ENCODE measurements at regions not wholly inside any gene's neighbourhood (a gene's known extent, or its start where the extent isn't known, plus 50 kb on each side); places are given as distances from the start of the nearest gene placed in this dataset.
A peak's percentile ranks its signal among the peaks of the same experiment; 100 is the strongest.
"Not testable (repeated sequence)": the region's sequence is repeated elsewhere in the genome, so short reads cannot be mapped to it uniquely, and the experiment has no call there.

DNA sequence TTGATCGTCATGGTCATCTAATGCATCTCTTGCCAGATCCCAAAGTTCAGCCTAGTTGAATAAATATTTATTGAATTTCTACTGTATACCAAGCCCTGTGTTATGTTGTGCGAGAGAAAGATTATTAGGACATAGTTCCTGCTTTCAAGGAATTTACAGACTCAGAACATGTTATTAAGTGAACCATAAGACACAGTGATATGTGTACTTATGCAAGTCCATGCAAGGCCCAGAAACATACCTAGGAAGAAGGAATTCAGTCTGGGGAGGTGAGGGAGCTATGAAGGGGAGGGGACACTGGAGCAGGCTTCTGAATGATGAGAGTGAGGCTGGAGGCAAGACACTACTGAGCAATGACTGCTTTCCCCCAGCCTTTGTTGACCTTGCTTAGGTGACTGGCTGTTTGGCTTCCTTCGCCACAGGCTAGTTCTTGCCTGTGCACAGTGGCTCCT, 81.4 kb downstream of the ACAA2 start:
- no peak for DNase-seq

DNA sequence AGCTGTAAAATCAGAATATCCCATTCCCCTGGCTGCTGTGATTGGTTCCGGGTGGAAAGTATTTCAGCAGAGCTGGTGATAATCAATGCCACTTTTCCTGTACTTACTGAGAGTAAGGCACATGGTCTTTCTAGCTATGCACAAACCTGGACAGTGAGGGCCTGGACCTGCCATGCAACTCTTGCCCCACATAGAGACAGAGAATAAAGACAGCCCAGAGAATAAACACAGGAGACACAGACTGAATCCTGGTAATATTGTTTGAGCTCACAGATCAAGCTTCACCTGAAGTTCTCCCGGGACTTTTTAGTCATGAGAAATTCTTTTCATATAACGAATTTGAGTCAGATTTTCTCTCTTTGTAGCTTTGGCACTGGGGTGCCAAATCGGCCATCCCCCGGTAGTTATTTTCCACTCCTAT, 81.9 kb downstream of the ACAA2 start:
- DNase-seq: no peak

GRCh38 chr18:49730951-49731391, 82.4 kb downstream of the ACAA2 start:
- DNase-seq: no peak

DNA sequence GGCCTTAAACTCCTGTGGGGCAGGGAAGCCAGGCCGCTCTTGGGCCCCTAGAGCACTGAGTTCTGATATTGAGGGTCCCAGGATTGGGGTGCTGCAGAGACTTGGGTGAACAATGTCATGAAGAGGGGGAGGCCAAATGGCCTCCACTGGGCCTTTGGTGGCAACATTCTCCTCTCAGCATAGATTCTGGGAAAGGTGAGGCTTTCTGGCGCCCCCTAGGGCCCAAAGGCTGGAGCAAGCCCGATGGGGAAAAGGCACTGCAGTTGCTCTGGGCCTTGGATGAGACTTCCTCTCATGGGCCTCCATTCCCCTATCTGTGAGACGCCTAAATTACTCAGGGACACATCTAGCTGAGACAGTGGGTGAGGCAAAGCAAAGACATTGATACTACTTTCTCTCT, 84.8 kb downstream of the ACAA2 start:
- peak; percentile 19 for DNase-seq

DNA sequence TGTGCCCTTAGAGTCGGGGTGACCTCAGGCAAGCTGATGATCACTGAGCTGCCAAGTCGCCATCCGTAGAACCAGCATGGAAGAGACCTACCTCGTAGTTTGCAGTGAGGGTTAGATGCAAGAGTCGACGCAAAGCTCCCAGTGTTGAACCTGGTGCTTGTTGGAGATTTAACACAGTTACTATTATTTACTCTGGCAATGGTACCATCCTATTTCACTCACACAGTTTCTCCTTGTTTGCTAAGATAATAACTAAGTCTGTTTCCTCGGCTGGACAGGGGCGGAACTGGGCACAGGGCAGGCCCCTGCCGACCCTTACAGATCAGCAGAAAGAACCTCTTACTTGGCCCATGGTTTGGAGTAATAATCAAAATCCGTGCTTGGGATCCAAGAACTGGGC, 85.5 kb downstream of the ACAA2 start:
- no peak for DNase-seq

GRCh38 chr18:49726675-49726963, 86.7 kb downstream of the ACAA2 start:
- no peak for DNase-seq

DNA sequence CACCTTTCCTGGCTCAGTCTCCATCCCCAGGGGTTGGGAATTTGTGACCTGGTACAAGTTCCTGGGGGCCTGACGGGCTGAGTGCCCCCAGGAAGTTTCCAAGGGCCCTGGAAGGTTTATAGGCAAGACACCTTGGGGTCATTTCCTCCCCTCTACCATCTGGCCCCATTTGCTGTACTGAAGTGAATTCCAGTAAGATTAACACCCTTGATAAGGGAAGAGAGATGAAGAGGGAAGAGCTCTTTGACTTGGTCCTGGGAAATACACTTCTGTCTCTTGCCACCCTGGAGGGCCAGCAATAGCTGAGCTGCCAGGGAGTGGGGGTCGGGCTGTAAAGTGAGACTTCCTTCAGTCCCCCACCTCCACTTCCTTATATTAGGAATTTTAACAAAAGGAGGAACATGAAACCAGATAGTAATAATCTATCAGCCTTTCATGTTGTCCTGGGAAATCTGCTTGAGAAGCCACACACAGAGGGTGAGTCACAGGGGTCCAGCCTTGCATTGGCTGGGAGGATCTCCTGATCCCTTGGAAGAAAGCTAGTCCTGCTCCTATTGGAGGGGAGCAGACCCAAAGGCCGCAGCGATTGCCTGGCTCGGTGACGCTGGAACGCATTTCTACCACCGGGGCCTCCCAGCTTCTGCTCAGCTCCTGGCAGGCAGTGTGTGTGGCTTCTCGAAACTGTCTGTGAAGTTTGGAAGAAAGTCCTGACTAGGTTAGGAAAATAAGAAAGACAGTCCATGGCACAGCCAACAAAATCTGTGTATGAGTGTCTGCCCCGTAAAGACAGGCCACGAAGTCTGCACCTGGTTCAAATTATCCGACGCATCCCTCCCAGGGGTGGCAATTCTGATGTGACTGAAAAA, 87.3 kb downstream of the ACAA2 start:
- no peak for DNase-seq

GRCh38 chr18:49723648-49724180, 89.6 kb downstream of the ACAA2 start:
- DNase-seq: no peak

DNA sequence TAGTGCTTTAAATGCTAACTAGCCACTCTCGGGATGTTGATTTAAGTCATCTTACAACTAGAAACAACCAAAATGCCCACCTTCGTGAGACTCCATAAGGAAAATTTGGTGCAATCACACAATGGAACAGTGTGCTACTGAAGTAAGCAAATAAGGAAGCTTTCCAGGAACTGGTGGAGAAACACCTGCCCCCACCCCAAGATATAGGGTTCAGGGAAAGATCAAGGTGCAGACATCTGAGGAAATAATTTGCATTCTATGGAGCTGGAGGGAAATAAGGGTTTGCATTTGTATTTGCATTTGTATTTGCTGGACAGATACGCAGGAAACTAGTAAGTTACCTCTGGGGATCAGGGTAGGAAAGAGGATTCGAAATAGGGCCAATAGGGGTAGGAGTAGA, 90.9 kb downstream of the ACAA2 start:
- DNase-seq: no peak

- no peak for DNase-seq
These were observed 91.4 kb downstream of the ACAA2 start for GRCh38 chr18:49721981-49722380.

GRCh38 chr18:49720944-49721343, 92.4 kb downstream of the ACAA2 start:
- DNase-seq: not testable (repeated sequence)

DNA sequence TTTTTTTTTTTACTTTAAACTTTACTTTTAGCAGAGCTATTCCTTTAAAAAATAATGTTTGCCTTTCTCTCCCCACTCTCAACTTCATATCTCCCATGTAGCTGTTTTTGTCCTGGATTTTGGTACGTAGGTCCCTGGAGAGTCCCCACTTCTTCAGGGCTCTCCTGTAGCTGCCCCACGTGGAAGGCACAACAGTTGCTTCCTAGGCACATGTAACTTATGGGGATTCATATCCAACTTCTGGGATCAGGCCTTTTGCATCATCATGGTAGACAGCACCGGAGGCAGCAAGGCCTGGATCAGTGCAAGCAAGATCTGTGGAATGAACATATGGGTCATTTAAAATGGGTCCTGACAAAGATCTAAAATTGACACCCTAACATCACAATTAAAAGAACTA, 95.7 kb downstream of the ACAA2 start:
- no peak for DNase-seq

DNA sequence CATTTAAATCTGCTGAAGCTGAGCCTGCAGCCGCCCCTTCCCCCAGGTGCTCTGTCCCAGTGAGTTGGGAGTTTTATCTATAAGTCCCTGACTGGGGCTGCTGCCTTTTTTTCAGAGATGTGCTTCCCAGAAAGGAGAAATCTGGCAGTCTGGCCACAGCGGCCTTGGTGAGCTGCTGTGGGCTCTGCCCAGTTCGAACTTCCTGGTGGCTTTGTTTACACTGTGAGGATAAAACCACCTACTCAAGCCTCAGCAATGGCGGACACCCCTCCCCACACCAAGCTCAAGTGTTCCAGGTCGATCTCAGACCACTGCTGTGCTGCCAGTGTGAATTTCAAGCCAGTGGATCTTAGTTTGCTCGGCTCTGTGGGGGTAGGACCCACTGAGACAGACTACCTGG, 97.3 kb downstream of the ACAA2 start:
- DNase-seq: peak; percentile 9

DNA sequence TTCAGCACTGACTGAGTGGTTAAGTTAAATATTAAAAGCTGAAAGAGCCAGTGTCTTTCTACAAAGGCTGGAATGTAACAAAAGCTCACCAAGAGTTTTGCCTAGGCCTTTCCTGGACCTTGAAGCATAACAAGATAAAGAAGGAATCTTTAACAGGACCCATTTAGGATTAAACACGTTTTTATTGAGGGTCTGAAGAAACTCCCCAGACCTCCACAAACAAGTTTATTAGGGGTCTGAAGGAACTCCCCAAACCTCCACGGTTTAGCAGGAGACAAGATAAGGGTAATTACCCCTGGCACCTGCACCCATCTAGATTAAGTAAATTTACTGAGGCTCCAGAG, 104.0 kb downstream of the ACAA2 start:
- DNase-seq: no peak

DNA sequence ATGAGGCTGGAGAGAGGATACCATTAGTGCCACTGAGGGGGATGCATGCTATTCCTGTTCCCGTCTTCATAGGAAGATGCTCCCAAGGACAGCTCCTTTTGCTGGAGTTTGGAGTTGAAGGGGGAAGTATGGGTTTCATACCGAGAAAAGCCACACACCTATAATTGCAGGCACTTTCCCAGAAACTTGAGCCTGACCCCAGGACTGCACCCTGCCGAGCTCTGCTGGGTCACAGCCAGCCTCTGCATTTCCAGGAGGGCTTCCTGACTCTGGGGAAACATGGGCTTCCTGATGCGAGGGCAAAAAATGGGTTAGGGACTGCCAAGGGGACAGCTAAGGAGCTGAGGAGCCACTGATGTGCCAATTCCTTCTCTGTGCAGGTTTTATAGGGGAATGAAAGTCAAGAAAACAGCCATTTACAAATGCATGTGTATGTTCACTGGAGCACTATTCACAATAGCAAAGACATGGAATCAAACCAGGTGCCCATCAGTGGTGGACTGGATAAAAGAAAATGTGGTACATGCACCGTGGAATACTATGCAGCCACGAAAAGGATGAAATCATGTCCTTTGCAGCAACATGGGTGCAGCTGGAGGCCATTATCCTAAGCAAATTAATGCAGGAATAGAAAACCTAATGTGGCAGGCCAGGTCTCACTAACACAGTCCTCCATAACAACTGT, 104.5 kb downstream of the ACAA2 start:
- DNase-seq: no peak

DNA sequence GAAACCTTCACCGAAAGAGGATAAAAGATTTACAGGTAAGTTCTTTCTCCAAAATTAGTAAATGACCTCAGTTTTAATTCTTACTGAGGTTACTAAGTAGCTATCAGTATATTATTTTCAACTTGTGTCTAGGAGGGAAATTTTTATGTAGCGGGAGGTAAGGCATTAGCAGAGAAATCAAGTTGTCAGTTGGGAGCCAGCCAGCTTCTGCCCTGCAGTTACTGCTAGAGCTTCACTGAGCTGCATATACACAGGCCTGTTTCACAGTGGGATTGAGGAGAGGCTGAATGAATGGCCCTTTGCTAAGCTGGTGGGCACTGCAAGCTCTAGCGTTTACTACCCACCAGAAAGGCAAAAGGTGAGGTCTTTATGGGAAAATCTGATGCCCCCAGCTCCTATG, 105.7 kb downstream of the ACAA2 start:
- DNase-seq: no peak

- DNase-seq: no peak
These were observed 109.0 kb downstream of the ACAA2 start for GRCh38 chr18:49704334-49704733.

- DNase-seq: no peak
These were observed 112.1 kb downstream of the ACAA2 start for GRCh38 chr18:49701190-49701589.

- DNase-seq: no peak
These were observed 114.0 kb downstream of the ACAA2 start for GRCh38 chr18:49699303-49699702.

DNA sequence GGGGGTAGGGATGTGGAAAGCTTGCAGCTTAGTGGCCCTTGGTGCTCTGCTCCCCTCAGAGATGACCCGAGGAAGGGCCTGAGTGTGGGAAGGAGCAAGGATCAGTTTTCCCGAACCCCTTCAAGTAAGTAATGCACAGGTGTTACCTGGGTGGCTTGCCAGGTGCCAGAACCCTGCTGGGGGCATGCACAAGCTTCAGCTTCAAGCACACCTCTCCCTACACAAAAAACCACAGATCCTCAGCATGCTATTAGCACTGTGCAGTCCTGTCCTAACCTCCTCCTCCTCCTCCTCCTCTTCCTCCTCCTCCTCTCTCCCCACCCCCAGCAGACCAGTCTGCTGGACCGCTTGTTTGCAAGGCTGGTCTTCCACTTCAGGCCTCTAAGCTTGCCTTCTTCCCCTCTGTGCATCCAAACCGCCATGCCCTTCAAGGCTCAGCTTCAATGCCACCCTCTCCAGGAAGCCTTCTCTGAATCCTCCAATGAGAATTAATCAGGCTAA, 114.8 kb downstream of the ACAA2 start:
- no peak for DNase-seq

GRCh38 chr18:49697757-49698524, 115.4 kb downstream of the ACAA2 start:
- DNase-seq: no peak

DNA sequence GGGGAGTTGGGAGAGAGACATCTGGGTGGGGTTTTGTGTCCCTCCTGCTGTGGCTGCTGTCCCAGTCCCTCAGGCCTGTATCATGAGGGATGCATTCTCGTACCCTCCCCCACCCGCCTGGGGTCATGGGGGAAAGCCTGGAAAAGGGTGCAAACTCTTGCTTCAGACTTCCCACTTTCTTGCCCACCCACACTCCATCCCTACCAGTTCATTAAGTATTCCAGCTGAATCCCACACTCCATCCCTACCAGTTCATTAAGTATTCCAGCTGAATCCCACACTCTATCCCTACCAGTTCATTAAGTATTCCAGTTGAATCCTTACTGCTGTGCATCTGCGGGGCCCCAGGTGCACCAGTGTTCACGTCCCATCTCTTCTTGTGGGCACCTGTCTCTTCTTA, 116.3 kb downstream of the ACAA2 start:
- no peak for DNase-seq

- no peak for DNase-seq
These were observed 118.9 kb downstream of the ACAA2 start for GRCh38 chr18:49694402-49694801.

GRCh38 chr18:49693717-49694005, 119.7 kb downstream of the ACAA2 start:
- no peak for DNase-seq
